ENCODE measurements at regions not wholly inside any gene's neighbourhood (a gene's known extent, or its start where the extent isn't known, plus 50 kb on each side); places are given as distances from the start of the nearest gene placed in this dataset.

- TF ChIP-seq CTCF (IDR thresholded peaks at IDR 0.05; ENCODE audit: low read depth, low read length, poor library complexity, severe bottlenecking) (no peak), EZH2phosphoT487 (IDR thresholded peaks at IDR 0.05; ENCODE audit: borderline replicate concordance, low read length) (no peak)
Measured at GRCh38 chr6:117050301-117050700, 173.3 kb downstream of the RFX6 start.
